GM18909 (cell line): ENCODE measurements at regions not wholly inside any gene's neighbourhood (a gene's known extent, or its start where the extent isn't known, plus 50 kb on each side); places are given as distances from the start of the nearest gene placed in this dataset.
"Not testable (repeated sequence)": the region's sequence is repeated elsewhere in the genome, so short reads cannot be mapped to it uniquely, and the experiment has no call there.

Experiments
- ATAC-seq: cut with Tn5 transposase; IDR thresholded peaks from one replicate; pipeline ENCODE4 v1.9.1; 2021; ENCODE audit warnings: mild to moderate bottlenecking; ENCODE audit not compliant: unreplicated experiment, poor library complexity

- ATAC-seq: no peak
These were observed 281.0 kb upstream of the DEPDC1 start for GRCh38 chr1:68777851-68778250.

GRCh38 chr1:68779841-68780240 lies 283.0 kb upstream of the DEPDC1 start:
- ATAC-seq: not testable (repeated sequence)

GRCh38 chr1:68780919-68781318 lies 284.0 kb upstream of the DEPDC1 start:
- no peak for ATAC-seq

GRCh38 chr1:68782890-68783289 lies 286.0 kb upstream of the DEPDC1 start:
- ATAC-seq: no peak

GRCh38 chr1:68785328-68785727 lies 288.4 kb upstream of the DEPDC1 start:
- no peak for ATAC-seq

- no peak for ATAC-seq
These were observed 291.9 kb upstream of the DEPDC1 start for GRCh38 chr1:68788762-68789161.

GRCh38 chr1:68791800-68792199 lies 294.9 kb upstream of the DEPDC1 start:
- no peak for ATAC-seq

GRCh38 chr1:68795956-68796355 lies 299.1 kb upstream of the DEPDC1 start:
- ATAC-seq: no peak

- ATAC-seq: no peak
These were observed 300.0 kb upstream of the DEPDC1 start for GRCh38 chr1:68796888-68797287.

- no peak for ATAC-seq
These were observed 301.2 kb upstream of the DEPDC1 start for GRCh38 chr1:68798071-68798470.

- no peak for ATAC-seq
These were observed 302.2 kb upstream of the DEPDC1 start for GRCh38 chr1:68799096-68799495.

GRCh38 chr1:68800182-68800581 lies 303.3 kb upstream of the DEPDC1 start:
- no peak for ATAC-seq

GRCh38 chr1:68801440-68801839 lies 304.6 kb upstream of the DEPDC1 start:
- ATAC-seq: no peak

- no peak for ATAC-seq
These were observed 308.3 kb upstream of the DEPDC1 start for GRCh38 chr1:68805097-68805641.

- no peak for ATAC-seq
These were observed 311.5 kb upstream of the DEPDC1 start for GRCh38 chr1:68808351-68808750.

- no peak for ATAC-seq
These were observed 314.9 kb upstream of the DEPDC1 start for GRCh38 chr1:68811806-68812205.

GRCh38 chr1:68812333-68812732 lies 315.5 kb upstream of the DEPDC1 start:
- ATAC-seq: no peak

GRCh38 chr1:68814067-68814466 lies 317.2 kb upstream of the DEPDC1 start:
- no peak for ATAC-seq

GRCh38 chr1:68815632-68816031 lies 318.8 kb upstream of the DEPDC1 start:
- ATAC-seq: no peak

GRCh38 chr1:68817505-68818210 lies 320.8 kb upstream of the DEPDC1 start:
- ATAC-seq: not testable (repeated sequence)

- ATAC-seq: no peak
These were observed 322.4 kb upstream of the DEPDC1 start for GRCh38 chr1:68819190-68819829.

- no peak for ATAC-seq
These were observed 323.3 kb upstream of the DEPDC1 start for GRCh38 chr1:68820151-68820550.
